A673 (cell line): ENCODE measurements at regions not wholly inside any gene's neighbourhood (a gene's known extent, or its start where the extent isn't known, plus 50 kb on each side); places are given as distances from the start of the nearest gene placed in this dataset.

Source experiments
- BruUV-seq: library from RNA; stranded (reverse); fragments of 400-500 nt; replicated peaks from 2 replicates; lab custom pipeline; 2021; lab: Mats Ljungman, UMichigan
- CTCF ChIA-PET: fragments of 300-600 bp; sonication (Branson Sonifier 250); formaldehyde crosslinking; loops from one replicate; lab custom pipeline; 2022; ENCODE audit warnings: antibody characterized with exemption; lab: Charles Lee
- POLR2A ChIA-PET: fragments of 300-600 bp; sonication (Branson Sonifier 250); formaldehyde crosslinking; loops from one replicate; lab custom pipeline; 2022; ENCODE audit warnings: antibody characterized with exemption; ENCODE audit not compliant: low non-redundant PET; lab: Charles Lee
- DNase-seq: peaks from one replicate; pipeline ENCODE4 v3.0.0-alpha.2; 2015; ENCODE audit warnings: low spot score
- H3K27ac ChIP-seq: fragments of 200-600 bp; sonication (generic); 2 replicates; pipeline ENCODE4 v1.5.1; 2016; ENCODE audit warnings: mixed run types, low read depth, mild to moderate bottlenecking, mixed read lengths, antibody characterized with exemption, low read length; ENCODE audit not compliant: poor library complexity, severe bottlenecking
- H3K27me3 ChIP-seq: fragments of 200-600 bp; sonication (generic); replicated peaks from 2 replicates; pipeline ENCODE4 v1.6.1; 2017; ENCODE audit warnings: mixed run types, low read depth, mild to moderate bottlenecking, mixed read lengths, antibody characterized with exemption, low read length; ENCODE audit not compliant: insufficient read depth, poor library complexity
- H3K36me3 ChIP-seq: fragments of 200-600 bp; sonication (generic); 2 replicates; pipeline ENCODE4 v1.6.1; 2016; ENCODE audit warnings: mixed run types, mild to moderate bottlenecking, mixed read lengths, antibody characterized with exemption, low read length; ENCODE audit not compliant: insufficient read depth, poor library complexity, severe bottlenecking
- H3K4me1 ChIP-seq: fragments of 200-600 bp; sonication (generic); 2 replicates; pipeline ENCODE4 v1.6.1; 2017; ENCODE audit warnings: mixed run types, mild to moderate bottlenecking, mixed read lengths, antibody characterized with exemption, low read length; ENCODE audit not compliant: insufficient read depth, poor library complexity, severe bottlenecking
- H3K4me3 ChIP-seq: fragments of 200-600 bp; sonication (generic); 2 replicates; pipeline ENCODE4 v1.5.1; 2016; ENCODE audit warnings: low read depth, mixed run types, mild to moderate bottlenecking, mixed read lengths, low read length; ENCODE audit not compliant: poor library complexity, severe bottlenecking
- H3K9me3 ChIP-seq: fragments of 200-600 bp; sonication (generic); 2 replicates; pipeline ENCODE4 v1.6.1; 2016; ENCODE audit warnings: mixed run types, low read depth, mild to moderate bottlenecking, mixed read lengths, antibody characterized with exemption, low read length; ENCODE audit not compliant: poor library complexity, severe bottlenecking
- EZH2 ChIP-seq: fragments of 200-600 bp; sonication (generic); IDR thresholded peaks from 2 replicates; pipeline ENCODE4 v1.6.1; 2017; ENCODE audit warnings: borderline replicate concordance, low read depth, mild to moderate bottlenecking, mixed read lengths, antibody characterized with exemption, low read length; ENCODE audit not compliant: poor library complexity, severe bottlenecking
- intact Hi-C: fragments of 100-400 bp; cut with micrococcal nuclease; formaldehyde crosslinking; loops from one replicate; pipeline ENCODE4 v1.10.0; 2022; ENCODE audit not compliant: unreplicated experiment
- TF ChIP-seq, protein P1 (sequence below): fragments of 300-800, 200-600 bp; sonication (generic); conservative IDR thresholded peaks from 2 replicates; pipeline ENCODE4 v1.5.1; 2017; ENCODE audit warnings: low read depth, mild to moderate bottlenecking, antibody characterized with exemption, low read length, moderate library complexity, mixed read lengths

DNA sequence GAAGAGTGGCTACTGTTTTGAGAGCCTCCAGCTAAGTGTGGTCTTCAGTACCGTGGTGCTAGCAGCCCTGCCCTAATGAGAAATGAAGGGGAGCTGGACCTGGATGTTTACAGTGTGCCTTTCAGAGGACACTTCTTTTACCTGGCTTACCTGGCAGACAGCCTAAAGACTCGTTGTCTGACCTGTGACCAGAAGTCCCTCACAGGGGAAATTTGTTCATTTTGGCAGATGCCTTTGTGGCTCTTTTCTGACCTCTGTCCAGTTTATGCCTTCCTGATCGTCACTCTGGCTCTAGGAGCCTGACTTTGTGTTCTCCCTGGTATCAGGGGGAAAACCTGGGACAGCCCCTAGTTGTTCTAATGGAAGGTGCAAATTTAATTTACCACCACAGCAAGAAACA is 475.1 kb downstream of the DMRTA1 start:
- DNase-seq: no peak
- Histone ChIP-seq H3K9me3 (no peaks in the 10 kb centered on the region), H3K36me3 (no peaks in the 10 kb centered on the region), H3K27ac (no peak overlapping the region), H3K4me3 (no peak overlapping the region), H3K4me1 (no peaks in the 10 kb centered on the region), H3K27me3 (no peaks in the 10 kb centered on the region)
- ChIA-PET POLR2A (no interaction called here), CTCF (no interaction called here)
- intact Hi-C loops: no loop called here
- BruUV-seq: no TSS peak
- TF ChIP-seq, protein P1, sequence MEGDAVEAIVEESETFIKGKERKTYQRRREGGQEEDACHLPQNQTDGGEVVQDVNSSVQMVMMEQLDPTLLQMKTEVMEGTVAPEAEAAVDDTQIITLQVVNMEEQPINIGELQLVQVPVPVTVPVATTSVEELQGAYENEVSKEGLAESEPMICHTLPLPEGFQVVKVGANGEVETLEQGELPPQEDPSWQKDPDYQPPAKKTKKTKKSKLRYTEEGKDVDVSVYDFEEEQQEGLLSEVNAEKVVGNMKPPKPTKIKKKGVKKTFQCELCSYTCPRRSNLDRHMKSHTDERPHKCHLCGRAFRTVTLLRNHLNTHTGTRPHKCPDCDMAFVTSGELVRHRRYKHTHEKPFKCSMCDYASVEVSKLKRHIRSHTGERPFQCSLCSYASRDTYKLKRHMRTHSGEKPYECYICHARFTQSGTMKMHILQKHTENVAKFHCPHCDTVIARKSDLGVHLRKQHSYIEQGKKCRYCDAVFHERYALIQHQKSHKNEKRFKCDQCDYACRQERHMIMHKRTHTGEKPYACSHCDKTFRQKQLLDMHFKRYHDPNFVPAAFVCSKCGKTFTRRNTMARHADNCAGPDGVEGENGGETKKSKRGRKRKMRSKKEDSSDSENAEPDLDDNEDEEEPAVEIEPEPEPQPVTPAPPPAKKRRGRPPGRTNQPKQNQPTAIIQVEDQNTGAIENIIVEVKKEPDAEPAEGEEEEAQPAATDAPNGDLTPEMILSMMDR: no peak
- no peak for TF ChIP-seq EZH2

DNA sequence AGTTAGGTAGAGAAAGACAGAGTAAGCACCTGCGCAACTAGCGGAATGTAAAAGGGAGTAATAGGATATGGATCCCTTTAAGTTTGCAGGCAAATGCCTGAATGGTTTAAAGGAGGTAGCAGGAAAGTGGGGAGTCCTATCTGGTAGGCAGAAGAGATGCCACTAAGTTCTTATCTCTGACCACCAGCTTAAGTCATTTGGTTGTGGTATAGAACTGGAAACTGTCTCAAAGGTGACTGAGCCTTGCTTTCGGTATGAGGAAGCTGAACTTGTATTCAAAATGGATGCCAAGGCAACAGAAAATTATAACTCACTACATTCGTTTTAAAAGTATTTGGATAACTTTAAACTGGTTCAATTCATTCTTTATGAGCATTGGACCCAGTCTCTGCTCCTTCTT is 475.6 kb downstream of the DMRTA1 start:
- DNase-seq: no peak
- no peaks in the 10 kb centered on the region for H3K27me3 ChIP-seq
- no peaks in the 10 kb centered on the region for H3K4me1 ChIP-seq
- no peak overlapping the region for H3K27ac ChIP-seq
- H3K9me3 ChIP-seq: no peaks in the 10 kb centered on the region
- H3K36me3 ChIP-seq: no peaks in the 10 kb centered on the region
- intact Hi-C loops: no loop called here
- TF ChIP-seq EZH2: no peak
- TF ChIP-seq, protein P1: no peak
- no TSS peak for BruUV-seq
- ChIA-PET POLR2A (no interaction called here), CTCF (no interaction called here)
- no peak overlapping the region for H3K4me3 ChIP-seq

DNA sequence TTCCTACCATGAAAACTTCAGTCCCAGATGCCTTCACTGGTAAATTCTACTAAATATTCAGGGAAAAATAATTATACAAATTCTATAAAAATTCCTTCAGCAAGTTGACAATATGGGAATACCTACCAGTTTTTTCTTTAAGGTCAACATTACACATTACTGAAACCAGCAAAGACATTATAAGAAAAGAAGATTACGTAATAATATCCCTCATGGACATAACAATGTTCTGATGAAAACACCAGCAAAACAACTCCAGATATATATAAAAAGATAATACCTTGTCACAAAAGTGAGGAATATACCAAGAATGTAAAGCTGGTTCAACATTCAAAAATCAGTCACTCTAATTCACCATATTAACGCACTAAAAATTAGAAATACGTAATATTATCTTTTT is 507.9 kb downstream of the DMRTA1 start:
- DNase-seq: no peak

More for the DNA sequence above, 507.9 kb downstream of the DMRTA1 start:
- no peaks in the 10 kb centered on the region for H3K4me1 ChIP-seq
- no peaks in the 10 kb centered on the region for H3K27me3 ChIP-seq
- intact Hi-C loops: no loop called here
- BruUV-seq: no TSS peak
- CTCF ChIA-PET: no interaction called here
- no peak for TF ChIP-seq EZH2
- TF ChIP-seq, protein P1: no peak
- POLR2A ChIA-PET: no interaction called here
- no peaks in the 10 kb centered on the region for H3K36me3 ChIP-seq
- no peak overlapping the region for H3K4me3 ChIP-seq
- H3K27ac ChIP-seq: no peak overlapping the region
- H3K9me3 ChIP-seq: no peaks in the 10 kb centered on the region
